ENCODE measurements at regions not wholly inside any gene's neighbourhood (a gene's known extent, or its start where the extent isn't known, plus 50 kb on each side); places are given as distances from the start of the nearest gene placed in this dataset.

DNA sequence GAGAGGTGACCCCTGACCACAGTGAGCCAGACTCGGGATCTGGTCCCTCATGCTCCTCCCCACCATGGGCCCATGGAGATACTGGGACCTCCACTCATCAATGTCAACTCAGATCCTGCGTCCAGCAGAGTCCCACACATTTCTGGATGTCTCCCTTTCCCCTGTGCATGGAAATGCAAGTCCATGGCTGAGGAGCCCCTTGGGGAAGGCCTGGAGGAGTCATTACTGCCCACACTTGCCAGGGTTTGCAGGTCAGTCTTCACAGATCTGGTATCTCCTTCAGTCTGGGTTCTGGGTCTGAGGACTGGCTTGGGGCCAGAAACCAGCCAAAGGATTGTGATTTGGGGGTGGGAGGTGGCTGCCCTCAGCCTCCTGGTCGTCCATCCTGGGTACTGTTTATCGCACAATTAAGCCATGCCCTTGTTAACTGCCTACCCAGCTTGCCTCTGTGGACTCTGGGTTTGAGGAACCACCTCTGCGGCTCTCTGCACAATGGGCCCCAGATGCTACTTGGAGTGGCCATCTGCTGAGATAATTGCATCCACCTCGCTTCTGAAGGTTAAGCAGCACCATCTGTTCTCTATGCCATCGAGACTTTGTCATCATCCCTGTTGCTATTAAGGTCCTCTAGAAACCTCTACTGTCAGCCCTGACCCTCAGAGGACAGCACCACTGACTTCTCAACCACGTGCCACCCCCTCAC is 49.9 kb upstream of the KLF13 start:
- TF ChIP-seq CTCF (IDR thresholded peaks at IDR 0.05; ENCODE audit: borderline replicate concordance, insufficient read depth, low read depth, low read length), result no peak
- no peak overlapping the region for H3K4me3 ChIP-seq (ENCODE audit: low read depth, low read length)
